Coronary artery (tissue), 2 donors: ENCODE measurements at regions not wholly inside any gene's neighbourhood (a gene's known extent, or its start where the extent isn't known, plus 50 kb on each side); places are given as distances from the start of the nearest gene placed in this dataset.

Source experiments
- DNase-seq: peaks from one replicate; pipeline ENCODE4 v3.0.0-alpha.2; 2017; ENCODE audit warnings: low spot score
- H3K27ac ChIP-seq, 2 donors: fragments of 200-600 bp; sonication (generic); one replicate each; pipeline ENCODE4 v1.5.1; 2016 to 2019
- H3K4me3 ChIP-seq: fragments of 200-600 bp; sonication (generic); 2 replicates; pipeline ENCODE4 v1.5.1; 2016; ENCODE audit warnings: mild to moderate bottlenecking, moderate library complexity
- CTCF ChIP-seq: fragments of 200-600 bp; sonication (generic); IDR thresholded peaks from one replicate; pipeline ENCODE4 v1.5.1; 2019; ENCODE audit warnings: antibody characterized with exemption

GRCh38 chr16:26247063-26247462 lies 555.3 kb downstream of the HS3ST4 start:
- DNase-seq, result no peak
- H3K27ac ChIP-seq, result no peak overlapping the region
- TF ChIP-seq CTCF, result no peak
- no peak overlapping the region for H3K4me3 ChIP-seq

- DNase-seq, result no peak
- no peak for TF ChIP-seq CTCF
- no peak overlapping the region for H3K4me3 ChIP-seq
These were observed 560.8 kb downstream of the HS3ST4 start for GRCh38 chr16:26252598-26252997.

DNA sequence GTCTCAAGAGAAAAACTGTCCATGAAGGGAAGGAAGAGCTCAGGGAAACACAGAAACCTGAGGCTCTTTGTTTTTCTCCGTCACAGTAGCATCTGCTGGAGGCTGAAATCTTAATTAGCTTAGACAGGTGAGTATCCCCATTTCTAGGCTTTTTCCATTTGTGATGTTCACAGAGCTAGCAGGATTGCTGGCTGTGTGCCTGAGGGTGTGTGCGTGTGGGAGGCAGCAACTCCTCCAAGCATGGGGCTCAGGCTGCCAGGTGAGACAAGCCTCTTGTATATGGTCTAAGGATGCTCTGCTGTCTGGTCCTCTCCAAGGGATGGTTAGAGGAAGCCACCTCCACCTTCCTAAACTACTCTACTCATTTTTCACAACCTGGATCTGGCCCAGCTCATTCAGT lies 569.9 kb downstream of the HS3ST4 start:
- no peak for DNase-seq
- Histone ChIP-seq H3K4me3 (no peak overlapping the region), H3K27ac (no peak overlapping the region)
- TF ChIP-seq CTCF, result no peak

More at GRCh38 chr16:26252598-26252997, 560.8 kb downstream of the HS3ST4 start:
- H3K27ac ChIP-seq, result no peak overlapping the region

DNA sequence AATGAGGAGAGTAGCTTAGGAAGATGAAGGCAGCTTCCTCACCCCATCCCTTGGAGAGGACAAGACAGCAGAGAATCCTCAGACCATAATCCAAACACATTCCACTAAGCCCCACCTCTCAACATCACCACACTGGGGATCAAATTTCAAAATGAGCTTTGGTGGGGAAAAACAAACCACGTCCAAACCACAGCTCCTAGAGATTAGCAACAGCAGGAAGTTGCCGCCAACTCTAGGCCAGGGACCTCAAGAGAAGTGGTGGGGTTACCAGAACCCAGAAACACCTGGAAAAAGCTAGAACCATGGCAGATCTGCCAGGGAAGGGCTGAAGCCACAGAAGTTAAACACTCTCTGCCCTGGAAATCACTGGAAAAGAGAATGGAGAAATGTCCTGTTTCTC lies 571.6 kb downstream of the HS3ST4 start:
- no peak overlapping the region for H3K4me3 ChIP-seq
- no peak for TF ChIP-seq CTCF
- DNase-seq, result no peak
- H3K27ac ChIP-seq, result no peak overlapping the region

DNA sequence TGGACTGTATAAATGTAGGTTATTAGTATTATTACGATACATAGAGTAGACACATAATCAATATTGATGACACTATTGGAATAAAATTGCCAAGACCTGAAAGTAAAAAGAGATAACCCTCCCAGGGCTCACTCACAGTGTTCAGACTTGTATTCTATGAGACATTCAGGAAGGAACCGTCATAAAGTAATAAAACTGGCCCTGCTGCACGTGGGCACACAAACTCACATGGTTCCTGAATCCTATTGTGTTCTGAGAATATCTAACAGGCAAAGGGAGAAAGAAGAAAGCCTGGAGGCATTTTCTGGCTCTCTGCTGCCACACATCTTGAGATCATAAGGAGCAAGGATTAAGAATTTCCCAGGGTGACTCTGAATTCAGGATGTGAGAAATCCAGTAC lies 575.9 kb downstream of the HS3ST4 start:
- no peak for TF ChIP-seq CTCF
- no peak for DNase-seq
- no peak overlapping the region for H3K27ac ChIP-seq
- no peak overlapping the region for H3K4me3 ChIP-seq

DNA sequence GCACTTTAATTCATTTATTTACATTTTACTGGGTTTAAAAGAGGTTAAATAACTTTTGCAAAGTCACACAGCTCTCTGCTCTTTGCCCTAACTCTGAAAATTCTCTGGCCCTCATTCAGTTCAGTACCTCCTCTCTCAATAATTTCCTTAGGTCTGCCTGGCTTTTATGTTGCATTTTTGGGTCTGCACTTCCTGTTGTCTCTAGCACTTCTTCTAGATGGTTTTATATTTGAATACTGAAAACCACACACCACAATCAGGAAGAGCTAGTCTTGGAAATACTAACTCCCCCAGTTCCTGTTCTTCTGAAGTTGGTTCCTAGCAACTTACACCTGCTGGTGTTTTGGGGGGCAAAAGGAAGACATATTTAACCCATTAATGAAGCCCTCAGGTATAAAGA lies 577.9 kb downstream of the HS3ST4 start:
- TF ChIP-seq CTCF, result no peak
- no peak for DNase-seq
- Histone ChIP-seq H3K4me3 (no peak overlapping the region), H3K27ac (no peak overlapping the region)

GRCh38 chr16:26273607-26274006 lies 581.8 kb downstream of the HS3ST4 start:
- DNase-seq, result no peak
- TF ChIP-seq CTCF, result no peak
- Histone ChIP-seq H3K4me3 (no peak overlapping the region), H3K27ac (no peak overlapping the region)
